Stimulated activated CD4-positive, alpha-beta T cell treated with anti-CD3 and anti-CD28 coated beads, Interleukin-1b, Interleukin-23, amount 100 ng/mL, for 4 hours (primary cell): ENCODE measurements at regions not wholly inside any gene's neighbourhood (a gene's known extent, or its start where the extent isn't known, plus 50 kb on each side); places are given as distances from the start of the nearest gene placed in this dataset.

Source experiments
- DNase-seq, 2 donors: peaks; one replicate each; pipeline ENCODE4 v3.0.0-alpha.2; 2020; ENCODE audit warnings: low read depth in 2 of 2

GRCh38 chr9:116032683-116033440 lies 120.7 kb upstream of the PAPPA start:
- no peak for DNase-seq

- no peak for DNase-seq
These were observed 114.3 kb upstream of the PAPPA start for GRCh38 chr9:116039312-116039711.

GRCh38 chr9:116039893-116040292 lies 113.7 kb upstream of the PAPPA start:
- no peak for DNase-seq

GRCh38 chr9:116042321-116042720 lies 111.3 kb upstream of the PAPPA start:
- no peak for DNase-seq

- DNase-seq, result no peak
These were observed 108.5 kb upstream of the PAPPA start for GRCh38 chr9:116045083-116045482.

- no peak for DNase-seq
These were observed 105.5 kb upstream of the PAPPA start for GRCh38 chr9:116048081-116048480.

GRCh38 chr9:116049456-116049855 lies 104.1 kb upstream of the PAPPA start:
- DNase-seq, result no peak

- DNase-seq, result no peak
These were observed 102.1 kb upstream of the PAPPA start for GRCh38 chr9:116051528-116051927.

GRCh38 chr9:116055536-116055935 lies 98.1 kb upstream of the PAPPA start:
- no peak for DNase-seq

GRCh38 chr9:116057371-116057770 lies 96.2 kb upstream of the PAPPA start:
- DNase-seq, result no peak

GRCh38 chr9:116058421-116058820 lies 95.2 kb upstream of the PAPPA start:
- no peak for DNase-seq

- DNase-seq, result no peak
These were observed 94.1 kb upstream of the PAPPA start for GRCh38 chr9:116059466-116059865.

- no peak for DNase-seq
These were observed 93.0 kb upstream of the PAPPA start for GRCh38 chr9:116060631-116061030.

GRCh38 chr9:116061546-116062205 lies 91.9 kb upstream of the PAPPA start:
- no peak for DNase-seq

- no peak for DNase-seq
These were observed 91.4 kb upstream of the PAPPA start for GRCh38 chr9:116062206-116062550.

GRCh38 chr9:116064970-116065369 lies 88.6 kb upstream of the PAPPA start:
- DNase-seq, result no peak

GRCh38 chr9:116066221-116066620 lies 87.4 kb upstream of the PAPPA start:
- no peak for DNase-seq

- DNase-seq, result no peak
These were observed 86.0 kb upstream of the PAPPA start for GRCh38 chr9:116067566-116067965.

- DNase-seq, result no peak
These were observed 83.2 kb upstream of the PAPPA start for GRCh38 chr9:116070256-116070914.

GRCh38 chr9:116072046-116072445 lies 81.5 kb upstream of the PAPPA start:
- DNase-seq, result no peak

GRCh38 chr9:116073826-116074225 lies 79.8 kb upstream of the PAPPA start:
- DNase-seq, result no peak

GRCh38 chr9:116074658-116075057 lies 78.9 kb upstream of the PAPPA start:
- no peak for DNase-seq

- DNase-seq, result no peak
These were observed 78.4 kb upstream of the PAPPA start for GRCh38 chr9:116075191-116075590.
